NB4 (cell line): ENCODE measurements at regions not wholly inside any gene's neighbourhood (a gene's known extent, or its start where the extent isn't known, plus 50 kb on each side); places are given as distances from the start of the nearest gene placed in this dataset.

Experiments
- DNase-seq: peaks from one replicate; pipeline ENCODE4 v3.0.0; 2010; ENCODE audit warnings: low read depth
- H3K4me3 ChIP-seq: one replicate; pipeline ENCODE4 v1.5.1; 2011; ENCODE audit warnings: mild to moderate bottlenecking, low read depth, low read length, moderate library complexity
- CTCF ChIP-seq: IDR thresholded peaks from one replicate; pipeline ENCODE4 v1.5.1; 2012; ENCODE audit warnings: low read depth, low read length
- MYC ChIP-seq: IDR thresholded peaks from 2 replicates; pipeline ENCODE4 v1.6.1; 2011; ENCODE audit warnings: low read depth, low read length
- POLR2A ChIP-seq: IDR thresholded peaks from 2 replicates; pipeline ENCODE4 v1.6.1; 2011; ENCODE audit warnings: mild to moderate bottlenecking; ENCODE audit not compliant: insufficient read length; ENCODE audit errors: extremely low read depth
- TF ChIP-seq, protein P1 (sequence below): IDR thresholded peaks from 2 replicates; pipeline ENCODE4 v1.6.1; 2011; ENCODE audit warnings: low read depth, low read length

GRCh38 chr2:150370561-150370960, 116.9 kb downstream of the RND3 start:
- H3K4me3 ChIP-seq = no peak overlapping the region
- no peak for DNase-seq
- TF ChIP-seq CTCF (no peak), MYC (no peak), POLR2A (no peak)
- TF ChIP-seq, protein P1, sequence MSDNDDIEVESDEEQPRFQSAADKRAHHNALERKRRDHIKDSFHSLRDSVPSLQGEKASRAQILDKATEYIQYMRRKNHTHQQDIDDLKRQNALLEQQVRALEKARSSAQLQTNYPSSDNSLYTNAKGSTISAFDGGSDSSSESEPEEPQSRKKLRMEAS = no peak

- TF ChIP-seq POLR2A (no peak), CTCF (no peak), MYC (no peak)
- TF ChIP-seq, protein P1 = no peak
- H3K4me3 ChIP-seq = no peak overlapping the region
- no peak for DNase-seq
Observed at GRCh38 chr2:150369862-150370261, 117.6 kb downstream of the RND3 start.

DNA sequence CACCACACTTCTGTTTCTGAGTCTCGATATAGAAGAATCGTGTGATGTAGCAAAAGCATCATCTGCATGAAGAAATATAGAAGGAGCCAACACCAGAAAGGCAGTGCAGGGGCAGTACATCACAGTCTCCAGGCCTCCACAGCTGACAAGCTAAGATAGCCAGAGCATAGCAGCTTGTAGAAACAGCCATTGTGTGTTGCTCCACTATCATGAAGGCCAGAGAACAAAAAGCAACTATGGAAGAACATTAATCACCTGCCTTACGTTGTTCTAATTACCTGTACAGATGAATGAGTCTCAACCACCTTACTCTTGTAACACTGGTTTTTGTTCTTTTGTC, 129.0 kb downstream of the RND3 start:
- TF ChIP-seq CTCF (no peak), POLR2A (no peak), MYC (no peak)
- TF ChIP-seq, protein P1 = no peak
- DNase-seq = no peak
- no peak overlapping the region for H3K4me3 ChIP-seq

DNA sequence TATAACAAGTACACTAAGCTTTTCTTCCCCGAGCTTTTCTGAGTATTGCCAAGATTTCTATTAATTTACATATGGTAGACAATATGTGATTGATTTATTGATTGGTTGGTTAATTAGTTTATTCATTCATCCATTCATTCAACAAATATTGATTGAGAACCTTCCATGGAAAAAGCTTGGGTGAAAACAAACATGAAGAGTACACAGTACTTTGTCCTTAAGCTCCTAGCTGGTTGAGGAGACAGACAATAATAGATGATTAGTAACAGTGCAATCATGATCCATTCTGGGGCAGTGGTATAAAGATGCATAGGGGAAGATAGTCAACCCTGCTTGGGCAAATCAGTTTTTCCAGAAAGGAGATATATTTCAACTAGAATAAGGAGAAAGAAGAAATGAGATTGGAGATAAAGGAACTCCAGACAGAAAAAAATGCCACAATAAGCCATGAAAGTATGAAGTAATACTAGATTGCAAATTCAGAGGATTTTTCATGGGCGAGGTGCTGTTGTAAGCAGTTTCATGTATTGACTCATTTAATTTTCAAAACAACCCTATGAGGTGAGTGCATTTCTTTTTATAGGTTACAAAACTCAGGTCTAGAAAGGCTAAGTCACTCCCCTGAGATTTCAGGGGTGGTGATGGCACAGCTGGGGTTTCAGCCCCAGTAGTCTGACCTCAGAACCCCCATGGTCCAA, 129.5 kb downstream of the RND3 start:
- no peak overlapping the region for H3K4me3 ChIP-seq
- no peak for DNase-seq
- TF ChIP-seq POLR2A (no peak), MYC (no peak), CTCF (no peak)
- TF ChIP-seq, protein P1 = no peak

- TF ChIP-seq MYC (no peak), CTCF (no peak), POLR2A (no peak)
- TF ChIP-seq, protein P1 = no peak
- DNase-seq = no peak
- H3K4me3 ChIP-seq = no peak overlapping the region
Observed at GRCh38 chr2:150355440-150355839, 132.0 kb downstream of the RND3 start.

GRCh38 chr2:150353376-150353775, 134.1 kb downstream of the RND3 start:
- TF ChIP-seq MYC (no peak), CTCF (no peak), POLR2A (no peak)
- TF ChIP-seq, protein P1 = no peak
- DNase-seq = no peak
- no peak overlapping the region for H3K4me3 ChIP-seq
